B cell (primary cell): ENCODE measurements at regions not wholly inside any gene's neighbourhood (a gene's known extent, or its start where the extent isn't known, plus 50 kb on each side); places are given as distances from the start of the nearest gene placed in this dataset.
"Not testable (repeated sequence)": the region's sequence is repeated elsewhere in the genome, so short reads cannot be mapped to it uniquely, and the experiment has no call there.

Experiments used
- ATAC-seq: fragments of 200-7000 bp; cut with Tn5 transposase; one replicate; pipeline ENCODE4 v1.10.0; 2021; ENCODE audit warnings: low read depth, mild to moderate bottlenecking, moderate number of reproducible peaks, moderate library complexity
- CTCF ChIA-PET: fragments of 350-600 bp; sonication (Branson Sonifier 250); formaldehyde crosslinking; loops from one replicate; lab custom pipeline; 2021; ENCODE audit warnings: antibody characterized with exemption, inconsistent platforms; lab: Charles Lee
- POLR2A ChIA-PET: fragments of 350-600 bp; sonication (Branson Sonifier 250); formaldehyde crosslinking; loops from one replicate; lab custom pipeline; 2021; ENCODE audit warnings: antibody characterized with exemption; lab: Charles Lee
- DNase-seq: peaks from one replicate; pipeline ENCODE4 v3.0.0; 2013
- H2AFZ ChIP-seq: 2 replicates; pipeline ENCODE4 v1.6.1; 2012; ENCODE audit warnings: mild to moderate bottlenecking, low read depth, low read length; ENCODE audit not compliant: insufficient read depth, poor library complexity, severe bottlenecking
- H3K27ac ChIP-seq, 2 donors: 1 replicate in 1 of 2; 2 replicates in 1 of 2; pipeline ENCODE4 v1.5.1; 2012 to 2013; ENCODE audit warnings: low read length in 2 of 2, mild to moderate bottlenecking in 2 of 2, moderate library complexity in 1 of 2
- H3K27me3 ChIP-seq, 4 experiments: fragments of 200-600 bp in 1 of 4; sonication (generic) in 1 of 4; replicated peaks in 1 of 4; 1 replicate in 2 of 4; 2 replicates in 2 of 4; pipeline versions ENCODE4 v1.6.1 to v1.7.0; 2013 to 2016; ENCODE audit warnings: low read length in 3 of 4, mild to moderate bottlenecking in 2 of 4, mixed read lengths in 1 of 4, moderate library complexity in 1 of 4; ENCODE audit not compliant: insufficient read depth in 4 of 4, control insufficient read depth in 3 of 4; ENCODE audit errors: control extremely low read depth in 1 of 4
- H3K36me3 ChIP-seq, 2 experiments: replicated peaks in 1 of 2; 1 replicate in 1 of 2; 2 replicates in 1 of 2; pipeline versions ENCODE4 v1.6.1 to v1.7.1; 2013; ENCODE audit warnings: low read length in 1 of 2; ENCODE audit not compliant: insufficient read depth in 2 of 2, control insufficient read depth in 1 of 2; ENCODE audit errors: control extremely low read depth in 1 of 2, extremely low read depth in 1 of 2
- H3K4me1 ChIP-seq, 2 donors: fragments of 200-600 bp in 1 of 2; sonication (generic) in 1 of 2; 1 replicate in 1 of 2; 2 replicates in 1 of 2; pipeline versions ENCODE4 v1.5.1 to v1.6.1; 2013 to 2017; ENCODE audit warnings: low read length in 2 of 2; ENCODE audit not compliant: control insufficient read depth in 2 of 2, insufficient read depth in 2 of 2
- H3K4me2 ChIP-seq: replicated peaks from 2 replicates; pipeline ENCODE3; 2012; ENCODE audit warnings: mild to moderate bottlenecking, low read depth, low read length; ENCODE audit not compliant: poor library complexity, severe bottlenecking
- H3K4me3 ChIP-seq, 5 experiments: fragments of 200-600 bp in 1 of 5; sonication (generic) in 1 of 5; 1 replicate in 3 of 5; 2 replicates in 2 of 5; pipeline versions ENCODE4 v1.5.1 to v1.7.0; 2011 to 2016; ENCODE audit warnings: low read length in 4 of 5, mild to moderate bottlenecking in 4 of 5, low read depth in 2 of 5, control low read depth in 1 of 5, moderate library complexity in 1 of 5; ENCODE audit not compliant: insufficient read depth in 1 of 5; ENCODE audit errors: control extremely low read depth in 1 of 5, extremely low read depth in 1 of 5
- H3K79me2 ChIP-seq: fragments of 200-600 bp; sonication (generic); one replicate; pipeline ENCODE4 v1.6.0; 2016; ENCODE audit warnings: low read length; ENCODE audit not compliant: control insufficient read depth, insufficient read depth
- H3K9ac ChIP-seq: fragments of 200-600 bp; sonication (generic); 2 replicates; pipeline ENCODE4 v1.6.1; 2017; ENCODE audit warnings: mild to moderate bottlenecking, low read length, moderate library complexity
- H3K9me3 ChIP-seq, 3 donors: one replicate each; pipeline versions ENCODE4 v1.6.1 to v1.7.1; 2013; ENCODE audit warnings: low read length in 2 of 3; ENCODE audit not compliant: control insufficient read depth in 2 of 3, insufficient read depth in 1 of 3; ENCODE audit errors: control extremely low read depth in 1 of 3
- H4K20me1 ChIP-seq: 2 replicates; pipeline ENCODE4 v1.6.0; 2012; ENCODE audit warnings: mild to moderate bottlenecking, low read length; ENCODE audit not compliant: insufficient read depth, control insufficient read depth, poor library complexity, severe bottlenecking
- H3K27ac Mint-ChIP-seq: one replicate; pipeline ENCODE4 v1.8.0; 2021; ENCODE audit warnings: mixed read lengths
- H3K27me3 Mint-ChIP-seq: one replicate; pipeline ENCODE4 v1.8.0; 2021; ENCODE audit warnings: mixed read lengths
- H3K4me1 Mint-ChIP-seq: one replicate; pipeline ENCODE4 v1.8.0; 2021; ENCODE audit warnings: mixed read lengths
- H3K4me3 Mint-ChIP-seq: one replicate; pipeline ENCODE4 v1.8.0; 2021; ENCODE audit warnings: mixed read lengths
- H3K9me3 Mint-ChIP-seq: one replicate; pipeline ENCODE4 v1.8.0; 2022; ENCODE audit warnings: mixed read lengths; ENCODE audit not compliant: insufficient read depth
- CTCF ChIP-seq: fragments of 200-600 bp; IDR thresholded peaks from one replicate; pipeline ENCODE4 v1.8.0; 2022; ENCODE audit warnings: antibody characterized with exemption, mild to moderate bottlenecking
- EZH2 ChIP-seq: IDR thresholded peaks from 2 replicates; pipeline ENCODE4 v1.6.1; 2012; ENCODE audit warnings: borderline replicate concordance, low read depth, mild to moderate bottlenecking, moderate library complexity, low read length; ENCODE audit not compliant: insufficient read depth, poor library complexity, severe bottlenecking
- WGBS: methylation state at CpG from one replicate; pipeline ENCODE4 v1.1.5; 2013; ENCODE audit warnings: missing lambda C conversion rate; ENCODE audit not compliant: insufficient coverage; 5-methylcytosine and 5-hydroxymethylcytosine counted together
- intact Hi-C: fragments of 100-400 bp; cut with micrococcal nuclease; formaldehyde crosslinking; loops from one replicate; pipeline ENCODE4 v1.10.0; 2022

- Histone ChIP-seq H3K4me2 (no peak overlapping the region), H3K79me2 (no peaks in the 10 kb centered on the region), H3K27ac (no peak overlapping the region), H2AFZ (no peak overlapping the region), H3K4me3 (no peak overlapping the region), H4K20me1 (no peaks in the 10 kb centered on the region), H3K4me1 (no peaks in the 10 kb centered on the region), H3K9me3 (no peaks in the 10 kb centered on the region), H3K9ac (no peak overlapping the region), H3K27me3 (no peaks in the 10 kb centered on the region), H3K36me3 (no peaks in the 10 kb centered on the region)
- Mint-ChIP-seq H3K9me3 (no peaks in the 10 kb centered on the region), H3K4me3 (no peak overlapping the region), H3K27me3 (no peaks in the 10 kb centered on the region), H3K4me1 (no peaks in the 10 kb centered on the region), H3K27ac (no peak overlapping the region)
- CTCF ChIA-PET: no interaction called here
- ATAC-seq: no peak
- intact Hi-C loops: no loop called here
- POLR2A ChIA-PET: no interaction called here
- DNase-seq: no peak
- 67% methylated on average over 2 of the region's 3 CpGs for WGBS
- no peak for TF ChIP-seq CTCF
- no peak for TF ChIP-seq EZH2
Measured at GRCh38 chr9:19629488-19629887, 159.3 kb downstream of the SLC24A2 start.

GRCh38 chr9:19625426-19625825 is 163.4 kb downstream of the SLC24A2 start:
- H3K27ac Mint-ChIP-seq, H3K4me3 ChIP-seq, H3K27me3 ChIP-seq, H3K27me3 Mint-ChIP-seq, intact Hi-C loops, H4K20me1 ChIP-seq, DNase-seq, H3K9me3 Mint-ChIP-seq, H3K79me2 ChIP-seq, H3K9me3 ChIP-seq, ATAC-seq, CTCF ChIA-PET, H3K4me1 Mint-ChIP-seq, POLR2A ChIA-PET, H3K9ac ChIP-seq, H3K4me3 Mint-ChIP-seq, H3K4me1 ChIP-seq, H2AFZ ChIP-seq, H3K4me2 ChIP-seq, H3K36me3 ChIP-seq, H3K27ac ChIP-seq: not testable (repeated sequence)
- no CpG with 5 or more reads among the region's 1 CpG for WGBS
